D721Med (cell line): ENCODE measurements at regions not wholly inside any gene's neighbourhood (a gene's known extent, or its start where the extent isn't known, plus 50 kb on each side); places are given as distances from the start of the nearest gene placed in this dataset.

Experiments used
- DNase-seq: peaks from one replicate; pipeline ENCODE4 v3.0.0; 2011; ENCODE audit warnings: low spot score; ENCODE audit not compliant: insufficient read length
- FAIRE-seq: peaks from 2 replicates; lab custom pipeline; 2011; peaks lifted over from hg19 to GRCh38; lab: Jason Lieb, UNC
- CTCF ChIP-seq: IDR thresholded peaks from 2 replicates; pipeline ENCODE4 v1.5.1; 2012; ENCODE audit warnings: mild to moderate bottlenecking, control low read depth; ENCODE audit not compliant: insufficient read depth; ENCODE audit errors: missing control alignments

GRCh38 chr9:90023861-90024260, 419.0 kb downstream of the GADD45G start:
- FAIRE-seq (no peak), DNase-seq (no peak)
- no peak for TF ChIP-seq CTCF

GRCh38 chr9:90024409-90024808, 419.6 kb downstream of the GADD45G start:
- FAIRE-seq (no peak), DNase-seq (no peak)
- no peak for TF ChIP-seq CTCF

- FAIRE-seq = no peak
- DNase-seq = no peak
- no peak for TF ChIP-seq CTCF
These were observed 420.0 kb downstream of the GADD45G start for GRCh38 chr9:90024823-90025222.

GRCh38 chr9:90025816-90026215, 421.0 kb downstream of the GADD45G start:
- no peak for DNase-seq
- no peak for FAIRE-seq
- TF ChIP-seq CTCF = no peak

- FAIRE-seq (no peak), DNase-seq (no peak)
- TF ChIP-seq CTCF = no peak
These were observed 422.5 kb downstream of the GADD45G start for GRCh38 chr9:90027296-90027790.

GRCh38 chr9:90029386-90029785, 424.6 kb downstream of the GADD45G start:
- DNase-seq (no peak), FAIRE-seq (no peak)
- TF ChIP-seq CTCF = no peak

GRCh38 chr9:90029996-90030395, 425.2 kb downstream of the GADD45G start:
- FAIRE-seq = no peak

More at GRCh38 chr9:90029996-90030395, 425.2 kb downstream of the GADD45G start:
- no peak for TF ChIP-seq CTCF
- no peak for DNase-seq
